Calu3 (cell line): ENCODE measurements at regions not wholly inside any gene's neighbourhood (a gene's known extent, or its start where the extent isn't known, plus 50 kb on each side); places are given as distances from the start of the nearest gene placed in this dataset.

Experiments used
- BruUV-seq: library from RNA; stranded (reverse); fragments of 400-500 nt; replicated peaks from 2 replicates; lab custom pipeline; 2021; lab: Mats Ljungman, UMichigan
- CTCF ChIA-PET: fragments of 300-600 bp; sonication (Branson Sonifier 250); formaldehyde crosslinking; loops from one replicate; lab custom pipeline; 2022; ENCODE audit warnings: antibody characterized with exemption; lab: Charles Lee
- DNase-seq: peaks from one replicate; pipeline ENCODE4 v3.0.0; 2022
- H3K27ac Mint-ChIP-seq: one replicate; pipeline ENCODE4 v1.8.0; 2022; ENCODE audit warnings: mixed read lengths; ENCODE audit not compliant: unreplicated experiment
- H3K27me3 Mint-ChIP-seq: one replicate; pipeline ENCODE4 v1.8.0; 2022; ENCODE audit warnings: mixed read lengths; ENCODE audit not compliant: unreplicated experiment
- H3K36me3 Mint-ChIP-seq: one replicate; pipeline ENCODE4 v1.8.0; 2022; ENCODE audit warnings: mild to moderate bottlenecking, moderate library complexity, mixed read lengths; ENCODE audit not compliant: insufficient read depth, unreplicated experiment
- H3K4me1 Mint-ChIP-seq: one replicate; pipeline ENCODE4 v1.8.0; 2022; ENCODE audit warnings: mild to moderate bottlenecking, low read depth, mixed read lengths; ENCODE audit not compliant: unreplicated experiment
- H3K4me3 Mint-ChIP-seq: one replicate; pipeline ENCODE4 v1.8.0; 2022; ENCODE audit warnings: mild to moderate bottlenecking, low read depth, moderate library complexity, mixed read lengths; ENCODE audit not compliant: unreplicated experiment
- H3K9me3 Mint-ChIP-seq: one replicate; pipeline ENCODE4 v1.8.0; 2022; ENCODE audit warnings: low read depth, mixed read lengths; ENCODE audit not compliant: unreplicated experiment
- intact Hi-C: fragments of 100-400 bp; cut with micrococcal nuclease; formaldehyde crosslinking; loops from one replicate; pipeline ENCODE4 v1.10.0; 2022; ENCODE audit not compliant: unreplicated experiment
- TF ChIP-seq, protein P1 (sequence below): fragments of 200-600 bp; IDR thresholded peaks from one replicate; pipeline ENCODE4 v1.8.0; 2022; ENCODE audit warnings: antibody characterized with exemption; ENCODE audit not compliant: unreplicated experiment

DNA sequence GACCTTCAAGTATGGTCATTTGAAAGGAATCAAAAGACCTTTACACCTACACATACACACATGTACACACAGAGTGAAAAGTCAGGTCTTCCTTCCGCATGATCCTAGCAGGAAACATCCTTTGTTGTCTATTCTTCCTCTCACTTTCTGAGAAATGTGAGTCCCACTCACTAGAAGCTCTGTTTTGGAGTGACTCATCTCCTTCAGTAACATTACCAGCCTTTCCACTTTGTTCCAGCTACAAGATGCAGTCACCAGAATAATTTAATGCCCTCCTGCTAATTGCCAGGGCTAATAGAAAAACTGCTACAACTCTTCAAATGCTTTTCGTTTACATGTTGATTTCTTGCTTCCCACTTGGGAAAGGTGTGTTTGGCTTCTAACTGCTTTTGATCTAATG lies 417.3 kb downstream of the RASEF start:
- H3K36me3 Mint-ChIP-seq: no peaks in the 10 kb centered on the region
- BruUV-seq: no TSS peak
- DNase-seq: no peak

DNA sequence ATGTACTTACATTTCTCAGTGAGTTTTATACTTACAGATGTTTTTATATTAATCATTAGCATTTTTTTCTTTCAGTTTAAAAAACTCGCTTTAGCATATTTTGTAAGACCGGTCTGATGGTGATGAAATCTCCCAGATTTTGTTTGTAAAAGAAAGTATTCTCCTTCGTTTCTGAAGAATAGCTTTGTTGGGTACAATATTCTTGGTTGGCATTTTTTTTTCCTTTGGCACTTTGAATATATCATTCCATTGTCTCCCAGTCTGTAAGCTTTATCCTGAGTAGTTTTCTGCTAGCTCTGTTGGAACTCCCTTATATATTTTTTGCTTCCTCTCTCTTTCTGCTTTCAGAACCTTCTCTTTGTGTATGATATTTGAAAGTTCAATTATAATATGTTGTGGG lies 412.6 kb downstream of the RASEF start:
- intact Hi-C loops: no loop called here
- H3K27ac Mint-ChIP-seq: no peak overlapping the region
- no peak overlapping the region for H3K4me3 Mint-ChIP-seq
- no TSS peak for BruUV-seq
- H3K36me3 Mint-ChIP-seq: no peaks in the 10 kb centered on the region
- CTCF ChIA-PET: no interaction called here
- no peak for DNase-seq
- peaks cover 2% of the 10 kb centered on the region for H3K9me3 Mint-ChIP-seq
- H3K4me1 Mint-ChIP-seq: no peaks in the 10 kb centered on the region
- TF ChIP-seq, protein P1, sequence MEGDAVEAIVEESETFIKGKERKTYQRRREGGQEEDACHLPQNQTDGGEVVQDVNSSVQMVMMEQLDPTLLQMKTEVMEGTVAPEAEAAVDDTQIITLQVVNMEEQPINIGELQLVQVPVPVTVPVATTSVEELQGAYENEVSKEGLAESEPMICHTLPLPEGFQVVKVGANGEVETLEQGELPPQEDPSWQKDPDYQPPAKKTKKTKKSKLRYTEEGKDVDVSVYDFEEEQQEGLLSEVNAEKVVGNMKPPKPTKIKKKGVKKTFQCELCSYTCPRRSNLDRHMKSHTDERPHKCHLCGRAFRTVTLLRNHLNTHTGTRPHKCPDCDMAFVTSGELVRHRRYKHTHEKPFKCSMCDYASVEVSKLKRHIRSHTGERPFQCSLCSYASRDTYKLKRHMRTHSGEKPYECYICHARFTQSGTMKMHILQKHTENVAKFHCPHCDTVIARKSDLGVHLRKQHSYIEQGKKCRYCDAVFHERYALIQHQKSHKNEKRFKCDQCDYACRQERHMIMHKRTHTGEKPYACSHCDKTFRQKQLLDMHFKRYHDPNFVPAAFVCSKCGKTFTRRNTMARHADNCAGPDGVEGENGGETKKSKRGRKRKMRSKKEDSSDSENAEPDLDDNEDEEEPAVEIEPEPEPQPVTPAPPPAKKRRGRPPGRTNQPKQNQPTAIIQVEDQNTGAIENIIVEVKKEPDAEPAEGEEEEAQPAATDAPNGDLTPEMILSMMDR: no peak
- H3K27me3 Mint-ChIP-seq: no peaks in the 10 kb centered on the region

More for the DNA sequence above, 417.3 kb downstream of the RASEF start:
- Mint-ChIP-seq H3K27me3 (no peaks in the 10 kb centered on the region), H3K4me3 (no peak overlapping the region), H3K9me3 (peaks cover 5% of the 10 kb centered on the region), H3K4me1 (no peaks in the 10 kb centered on the region), H3K27ac (no peak overlapping the region)
- TF ChIP-seq, protein P1: no peak
- CTCF ChIA-PET: no interaction called here
- intact Hi-C loops: no loop called here

DNA sequence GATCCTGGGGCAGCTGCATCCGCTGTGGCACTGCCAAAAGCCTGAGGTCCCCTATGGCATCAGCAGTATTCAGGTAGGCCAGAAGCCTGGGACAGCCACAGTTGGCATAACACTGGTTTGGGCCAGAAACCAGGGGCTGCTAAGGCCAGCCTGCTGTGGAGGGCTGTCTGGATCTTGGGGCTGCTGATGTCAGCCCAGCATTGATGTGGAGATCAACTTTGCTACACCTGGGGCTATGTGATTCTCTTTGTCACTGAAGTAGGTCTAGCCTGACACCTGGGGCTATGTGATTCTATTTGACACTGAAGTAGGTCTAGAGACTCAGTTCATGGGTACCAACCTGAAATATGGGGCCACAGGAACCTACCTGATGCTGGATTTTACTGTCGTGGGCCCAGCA lies 411.5 kb downstream of the RASEF start:
- CTCF ChIA-PET: no interaction called here
- TF ChIP-seq, protein P1: no peak
- Mint-ChIP-seq H3K4me3 (no peak overlapping the region), H3K9me3 (peaks cover 2% of the 10 kb centered on the region), H3K27me3 (no peaks in the 10 kb centered on the region), H3K4me1 (no peaks in the 10 kb centered on the region), H3K27ac (no peak overlapping the region), H3K36me3 (no peaks in the 10 kb centered on the region)
- DNase-seq: no peak
- no TSS peak for BruUV-seq
- intact Hi-C loops: no loop called here

DNA sequence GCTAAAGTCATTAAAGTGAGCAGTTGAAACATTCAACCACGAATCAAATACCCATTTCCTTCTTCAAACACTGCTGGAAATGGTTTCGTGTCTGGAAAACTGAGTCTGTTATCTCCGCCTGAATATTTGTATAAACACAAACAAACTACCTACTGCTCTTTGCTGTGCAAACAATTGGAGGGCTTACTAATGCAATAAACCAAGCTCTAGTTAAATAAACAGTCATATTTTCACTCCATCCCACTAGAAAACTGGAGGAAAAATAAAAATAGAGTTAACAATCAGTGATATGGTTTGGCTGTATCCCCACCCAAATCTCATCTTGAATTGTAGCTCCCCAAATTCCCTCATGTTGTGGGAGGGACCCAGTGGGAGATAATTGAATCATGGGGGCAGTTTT lies 397.6 kb downstream of the RASEF start:
- DNase-seq: no peak
- H3K4me1 Mint-ChIP-seq: no peaks in the 10 kb centered on the region
- no peak overlapping the region for H3K4me3 Mint-ChIP-seq
- no peak overlapping the region for H3K27ac Mint-ChIP-seq
- no peaks in the 10 kb centered on the region for H3K9me3 Mint-ChIP-seq
- no TSS peak for BruUV-seq
- no peaks in the 10 kb centered on the region for H3K27me3 Mint-ChIP-seq
- H3K36me3 Mint-ChIP-seq: no peaks in the 10 kb centered on the region
- intact Hi-C loops: no loop called here
- CTCF ChIA-PET: no interaction called here
- TF ChIP-seq, protein P1: no peak
